Testis (tissue), 2 donors: ENCODE measurements at regions not wholly inside any gene's neighbourhood (a gene's known extent, or its start where the extent isn't known, plus 50 kb on each side); places are given as distances from the start of the nearest gene placed in this dataset.

ENCODE experiments used
- CTCF ChIP-seq, 3 experiments: fragments of 450-650 bp in 2 of 3; fragments of 200-600 bp in 1 of 3; sonication (generic) in 1 of 3; IDR thresholded peaks; one replicate each; pipeline ENCODE4 v1.5.1; 2016 to 2019; ENCODE audit warnings: antibody characterized with exemption in 3 of 3, mild to moderate bottlenecking in 2 of 3, moderate library complexity in 1 of 3
- POLR2A ChIP-seq: fragments of 450-650 bp; IDR thresholded peaks from one replicate; pipeline ENCODE4 v1.6.1; 2017; ENCODE audit warnings: antibody characterized with exemption, mild to moderate bottlenecking, moderate library complexity

- TF ChIP-seq CTCF (IDR thresholded peaks at IDR 0.05) (no peak), POLR2A (no peak)
These were observed 164.1 kb downstream of the GLI2 start for GRCh38 chr2:120899771-120900170.
